H7 (cell line): ENCODE measurements at regions not wholly inside any gene's neighbourhood (a gene's known extent, or its start where the extent isn't known, plus 50 kb on each side); places are given as distances from the start of the nearest gene placed in this dataset.
"Not testable (repeated sequence)": the region's sequence is repeated elsewhere in the genome, so short reads cannot be mapped to it uniquely, and the experiment has no call there.

Experiments
- DNase-seq: peaks from one replicate; pipeline ENCODE4 v3.0.0; 2012
- H3K27me3 ChIP-seq: 2 replicates; pipeline ENCODE4 v1.6.0; 2011; ENCODE audit warnings: mild to moderate bottlenecking, low read length; ENCODE audit not compliant: control insufficient read depth, insufficient read depth
- H3K36me3 ChIP-seq: replicated peaks from 2 replicates; pipeline ENCODE4 v1.5.1; 2011; ENCODE audit warnings: low read length; ENCODE audit not compliant: control insufficient read depth, insufficient read depth
- H3K4me3 ChIP-seq: 2 replicates; pipeline ENCODE4 v1.5.1; 2011; ENCODE audit warnings: low read depth, mild to moderate bottlenecking, control low read depth, low read length, moderate library complexity; ENCODE audit not compliant: insufficient read depth

- H3K36me3 ChIP-seq = no peaks in the 10 kb centered on the region
- H3K27me3 ChIP-seq = no peaks in the 10 kb centered on the region
- H3K4me3 ChIP-seq = no peak overlapping the region
- no peak for DNase-seq
Observed at GRCh38 chr1:19552291-19553010, 67.1 kb upstream of the CAPZB start.

- not testable (repeated sequence) for DNase-seq, H3K27me3 ChIP-seq, H3K36me3 ChIP-seq, H3K4me3 ChIP-seq
Observed at GRCh38 chr1:19551837-19552236, 66.5 kb upstream of the CAPZB start.

- not testable (repeated sequence) for H3K4me3 ChIP-seq, H3K36me3 ChIP-seq, H3K27me3 ChIP-seq, DNase-seq
Observed at GRCh38 chr1:19550437-19550836, 65.1 kb upstream of the CAPZB start.

GRCh38 chr1:19547814-19548213, 62.5 kb upstream of the CAPZB start:
- DNase-seq = no peak
- Histone ChIP-seq H3K27me3 (no peaks in the 10 kb centered on the region), H3K4me3 (no peak overlapping the region), H3K36me3 (no peaks in the 10 kb centered on the region)

GRCh38 chr1:19536519-19536918, 51.2 kb upstream of the CAPZB start:
- no peaks in the 10 kb centered on the region for H3K36me3 ChIP-seq
- no peaks in the 10 kb centered on the region for H3K27me3 ChIP-seq
- no peak overlapping the region for H3K4me3 ChIP-seq
- no peak for DNase-seq

GRCh38 chr1:19535214-19535613, 49.9 kb upstream of the CAPZB start:
- no peaks in the 10 kb centered on the region for H3K27me3 ChIP-seq
- no peak for DNase-seq
- H3K4me3 ChIP-seq = no peak overlapping the region
- no peaks in the 10 kb centered on the region for H3K36me3 ChIP-seq
